ENCODE measurements at regions not wholly inside any gene's neighbourhood (a gene's known extent, or its start where the extent isn't known, plus 50 kb on each side); places are given as distances from the start of the nearest gene placed in this dataset.

DNA sequence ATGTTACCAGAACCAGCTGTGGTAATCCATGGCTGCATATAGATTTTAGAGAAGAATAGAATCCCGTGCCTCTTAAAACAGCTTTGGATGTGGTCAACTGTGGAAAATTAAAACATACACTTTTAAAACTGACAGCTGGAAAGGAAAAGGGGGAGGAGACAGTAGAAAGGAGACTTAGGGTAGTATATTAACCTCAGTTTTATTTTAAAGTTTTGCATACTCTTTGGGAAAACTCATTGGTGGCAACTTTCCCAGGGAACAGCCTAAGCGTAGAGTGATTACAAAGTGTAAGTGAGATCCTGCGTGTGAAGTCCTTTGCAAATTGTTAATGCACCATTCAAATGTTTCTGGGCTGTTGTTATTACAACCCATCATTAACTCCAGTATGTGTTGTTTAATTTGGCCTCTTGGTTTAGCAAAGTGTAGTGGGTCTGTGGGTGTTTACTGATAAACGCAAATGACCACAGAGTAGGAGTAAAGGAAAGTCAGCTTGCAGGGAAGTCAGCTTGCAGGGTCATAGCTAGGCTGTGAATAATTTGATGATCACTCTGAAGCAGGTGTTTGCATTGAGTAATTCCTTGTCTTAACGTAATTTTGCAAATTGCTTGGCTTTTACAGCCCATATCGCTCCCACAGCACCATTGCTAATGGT is 88.0 kb upstream of the DBX1 start:
- no peaks in the 10 kb centered on the region for H3K9me3 Mint-ChIP-seq
- no peak for DNase-seq (ENCODE audit: low read depth, low spot score)
- no peaks in the 10 kb centered on the region for H3K36me3 Mint-ChIP-seq (ENCODE audit: low read depth)
- H3K4me3 Mint-ChIP-seq: no peak overlapping the region
- H3K27me3 Mint-ChIP-seq (ENCODE audit: low read depth): peaks cover 83% of the 10 kb centered on the region
- TF ChIP-seq, protein P1, sequence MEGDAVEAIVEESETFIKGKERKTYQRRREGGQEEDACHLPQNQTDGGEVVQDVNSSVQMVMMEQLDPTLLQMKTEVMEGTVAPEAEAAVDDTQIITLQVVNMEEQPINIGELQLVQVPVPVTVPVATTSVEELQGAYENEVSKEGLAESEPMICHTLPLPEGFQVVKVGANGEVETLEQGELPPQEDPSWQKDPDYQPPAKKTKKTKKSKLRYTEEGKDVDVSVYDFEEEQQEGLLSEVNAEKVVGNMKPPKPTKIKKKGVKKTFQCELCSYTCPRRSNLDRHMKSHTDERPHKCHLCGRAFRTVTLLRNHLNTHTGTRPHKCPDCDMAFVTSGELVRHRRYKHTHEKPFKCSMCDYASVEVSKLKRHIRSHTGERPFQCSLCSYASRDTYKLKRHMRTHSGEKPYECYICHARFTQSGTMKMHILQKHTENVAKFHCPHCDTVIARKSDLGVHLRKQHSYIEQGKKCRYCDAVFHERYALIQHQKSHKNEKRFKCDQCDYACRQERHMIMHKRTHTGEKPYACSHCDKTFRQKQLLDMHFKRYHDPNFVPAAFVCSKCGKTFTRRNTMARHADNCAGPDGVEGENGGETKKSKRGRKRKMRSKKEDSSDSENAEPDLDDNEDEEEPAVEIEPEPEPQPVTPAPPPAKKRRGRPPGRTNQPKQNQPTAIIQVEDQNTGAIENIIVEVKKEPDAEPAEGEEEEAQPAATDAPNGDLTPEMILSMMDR (conservative IDR thresholded peaks at IDR 0.05): no peak
- no peak overlapping the region for H3K27ac Mint-ChIP-seq (ENCODE audit: unreplicated experiment)
- peaks cover 10% of the 10 kb centered on the region for H3K4me1 Mint-ChIP-seq

GRCh38 chr11:20247591-20248007 is 87.3 kb upstream of the DBX1 start:
- Mint-ChIP-seq H3K4me1 (peaks cover 10% of the 10 kb centered on the region), H3K36me3 (ENCODE audit: low read depth) (no peaks in the 10 kb centered on the region), H3K27ac (ENCODE audit: unreplicated experiment) (no peak overlapping the region), H3K4me3 (no peak overlapping the region), H3K27me3 (ENCODE audit: low read depth) (peaks cover 82% of the 10 kb centered on the region), H3K9me3 (no peaks in the 10 kb centered on the region)
- TF ChIP-seq, protein P1 (conservative IDR thresholded peaks at IDR 0.05): no peak
- no peak for DNase-seq (ENCODE audit: low read depth, low spot score)

DNA sequence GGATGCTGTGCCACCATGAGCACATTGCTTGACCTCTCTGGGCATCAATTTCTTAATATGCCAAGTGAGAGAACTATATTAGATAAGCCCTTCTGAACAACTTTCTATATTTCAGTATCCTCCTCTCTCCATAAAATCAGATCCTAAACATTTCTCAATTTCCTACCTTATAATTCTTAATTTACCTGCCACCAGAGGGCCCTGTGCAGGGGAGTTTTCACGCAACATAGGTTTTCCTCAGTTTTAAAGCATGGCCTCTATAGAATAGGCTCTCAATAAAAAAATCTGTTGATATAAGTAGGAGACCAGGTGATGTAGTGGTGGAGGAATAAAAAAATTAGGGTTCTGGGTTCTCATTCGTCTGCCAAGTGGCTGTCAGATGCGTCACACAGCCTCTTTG is 83.7 kb upstream of the DBX1 start:
- Mint-ChIP-seq H3K9me3 (no peaks in the 10 kb centered on the region), H3K4me1 (peaks cover 10% of the 10 kb centered on the region), H3K36me3 (ENCODE audit: low read depth) (peaks cover 3% of the 10 kb centered on the region), H3K4me3 (no peak overlapping the region), H3K27ac (ENCODE audit: unreplicated experiment) (no peak overlapping the region), H3K27me3 (ENCODE audit: low read depth) (peaks cover 63% of the 10 kb centered on the region)
- no peak for DNase-seq (ENCODE audit: low read depth, low spot score)
- TF ChIP-seq, protein P1 (conservative IDR thresholded peaks at IDR 0.05): peak; percentile 55

- DNase-seq (ENCODE audit: low read depth, low spot score): no peak
Observed at GRCh38 chr11:20238712-20239111, 78.4 kb upstream of the DBX1 start.

GRCh38 chr11:20235164-20235563 is 74.9 kb upstream of the DBX1 start:
- Mint-ChIP-seq H3K4me1 (no peaks in the 10 kb centered on the region), H3K27me3 (ENCODE audit: low read depth) (peaks cover 27% of the 10 kb centered on the region), H3K4me3 (no peak overlapping the region), H3K27ac (ENCODE audit: unreplicated experiment) (no peak overlapping the region), H3K36me3 (ENCODE audit: low read depth) (peaks cover 3% of the 10 kb centered on the region), H3K9me3 (peaks cover 9% of the 10 kb centered on the region)
- TF ChIP-seq, protein P1 (conservative IDR thresholded peaks at IDR 0.05): no peak
- no peak for DNase-seq (ENCODE audit: low read depth, low spot score)

More at GRCh38 chr11:20238712-20239111, 78.4 kb upstream of the DBX1 start:
- no peaks in the 10 kb centered on the region for H3K4me1 Mint-ChIP-seq
- TF ChIP-seq, protein P1 (conservative IDR thresholded peaks at IDR 0.05): no peak
- no peak overlapping the region for H3K27ac Mint-ChIP-seq (ENCODE audit: unreplicated experiment)
- H3K4me3 Mint-ChIP-seq: no peak overlapping the region
- peaks cover 3% of the 10 kb centered on the region for H3K36me3 Mint-ChIP-seq (ENCODE audit: low read depth)
- peaks cover 37% of the 10 kb centered on the region for H3K27me3 Mint-ChIP-seq (ENCODE audit: low read depth)
- peaks cover 3% of the 10 kb centered on the region for H3K9me3 Mint-ChIP-seq

All from neural crest cell (in vitro differentiated cells).